HPDE6-E6E7 (cell line): ENCODE measurements at regions not wholly inside any gene's neighbourhood (a gene's known extent, or its start where the extent isn't known, plus 50 kb on each side); places are given as distances from the start of the nearest gene placed in this dataset.

ENCODE experiments used
- DNase-seq: peaks from one replicate; pipeline ENCODE4 v3.0.0; 2011; ENCODE audit warnings: missing footprints; ENCODE audit errors: extremely low spot score

- no peak for DNase-seq
Observed at GRCh38 chr5:2992806-2993205, 241.3 kb upstream of the IRX2 start.

DNA sequence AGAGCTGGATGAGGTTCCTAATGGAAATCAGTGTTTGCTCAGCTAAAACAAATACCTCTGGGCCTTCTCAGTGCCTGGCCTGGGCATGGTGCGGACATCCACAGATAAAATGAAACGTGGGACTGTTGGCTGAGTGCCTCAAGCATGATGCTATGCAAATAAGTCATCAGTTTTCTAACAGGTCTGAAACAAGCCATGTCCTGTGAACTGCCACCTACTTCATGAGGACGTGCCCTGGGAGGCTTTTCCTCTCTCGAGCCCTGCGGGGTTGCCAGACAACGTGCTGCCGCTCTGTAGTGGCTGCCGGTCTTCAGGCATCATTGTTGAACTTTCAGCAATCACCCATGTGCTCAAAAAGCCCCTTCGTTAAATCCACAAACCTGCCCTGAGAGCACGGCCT lies 240.4 kb upstream of the IRX2 start:
- DNase-seq, result no peak

- DNase-seq, result no peak
Observed at GRCh38 chr5:2989517-2989916, 238.0 kb upstream of the IRX2 start.

DNA sequence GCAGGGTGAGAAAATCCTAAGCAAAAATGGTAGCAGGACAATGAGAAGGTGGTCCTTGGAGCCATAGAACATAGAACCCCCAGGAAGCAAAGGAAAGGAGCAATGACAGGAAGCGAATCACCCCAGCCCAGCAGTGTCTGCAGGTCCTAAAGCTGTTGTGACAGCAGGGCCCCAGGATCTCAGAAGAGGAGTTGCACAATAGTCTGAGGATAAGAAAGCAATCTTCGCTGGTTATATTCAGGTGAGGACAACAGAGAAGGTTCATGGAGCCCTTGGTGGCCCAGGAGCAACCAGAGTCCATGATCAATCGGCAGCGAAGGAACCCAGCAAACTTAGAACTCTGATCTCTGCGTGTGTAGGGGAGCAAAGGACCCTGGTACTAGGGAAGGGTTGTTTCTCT lies 234.8 kb upstream of the IRX2 start:
- DNase-seq, result no peak

DNA sequence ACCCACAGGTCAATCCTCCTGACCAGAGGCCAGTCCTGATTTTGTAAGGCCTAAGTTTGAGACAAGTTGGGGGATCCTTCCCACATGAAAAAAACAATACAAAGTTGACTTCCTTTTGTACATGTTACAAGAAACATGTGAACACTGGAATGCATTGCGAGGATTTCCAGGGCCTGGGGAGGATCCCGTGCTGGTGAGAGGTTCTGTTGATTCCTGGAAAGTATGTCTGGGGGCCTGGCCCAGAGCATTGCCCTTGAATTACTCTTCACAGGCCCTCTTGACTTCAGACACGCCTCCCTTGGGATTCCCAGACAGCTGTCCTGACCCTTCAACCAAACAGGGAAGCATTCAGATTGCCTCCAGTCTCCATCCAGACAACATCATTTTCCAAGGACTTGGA lies 234.2 kb upstream of the IRX2 start:
- DNase-seq, result no peak

- no peak for DNase-seq
Observed at GRCh38 chr5:2983583-2984300, 232.3 kb upstream of the IRX2 start.

GRCh38 chr5:2981652-2982051 lies 230.2 kb upstream of the IRX2 start:
- no peak for DNase-seq

- no peak for DNase-seq
Observed at GRCh38 chr5:2981035-2981434, 229.6 kb upstream of the IRX2 start.

DNA sequence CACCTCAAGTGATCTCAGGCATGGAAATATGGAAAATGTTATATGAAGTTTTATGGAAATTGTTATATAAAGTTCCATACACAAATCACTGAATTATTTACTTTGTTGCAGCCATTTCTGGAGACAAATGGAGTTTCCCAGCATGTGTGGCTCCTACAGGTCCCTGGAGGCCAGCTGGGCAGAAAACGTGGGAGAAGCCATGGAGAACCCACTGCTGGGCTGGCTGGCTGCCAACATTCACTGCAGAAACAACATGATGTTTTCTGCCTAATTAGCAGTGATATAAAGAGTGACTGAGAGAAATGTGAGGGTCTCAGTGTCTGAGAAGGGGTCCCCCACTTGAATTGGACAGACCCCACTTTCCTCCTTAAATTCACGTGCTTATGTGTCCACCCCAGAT lies 208.8 kb upstream of the IRX2 start:
- DNase-seq, result no peak

DNA sequence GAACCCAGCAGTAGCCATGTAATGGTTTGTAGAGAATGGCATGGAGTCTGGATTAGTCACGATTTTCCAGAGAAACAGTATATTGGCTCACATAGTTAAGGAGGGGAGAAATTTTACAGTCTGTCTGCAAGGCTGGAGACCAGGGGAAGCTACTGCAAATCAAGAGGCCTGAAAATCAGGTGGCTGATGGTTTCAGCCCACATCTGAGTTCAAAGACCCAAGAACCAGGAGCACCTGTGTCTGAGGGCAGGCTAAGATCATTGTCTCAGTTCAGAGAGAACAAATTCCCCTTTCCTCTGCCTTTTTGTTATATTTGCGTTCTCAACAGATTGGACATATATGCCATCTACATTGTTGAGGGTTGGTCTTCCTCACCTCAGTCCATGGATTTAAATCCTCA lies 207.5 kb upstream of the IRX2 start:
- DNase-seq, result no peak

DNA sequence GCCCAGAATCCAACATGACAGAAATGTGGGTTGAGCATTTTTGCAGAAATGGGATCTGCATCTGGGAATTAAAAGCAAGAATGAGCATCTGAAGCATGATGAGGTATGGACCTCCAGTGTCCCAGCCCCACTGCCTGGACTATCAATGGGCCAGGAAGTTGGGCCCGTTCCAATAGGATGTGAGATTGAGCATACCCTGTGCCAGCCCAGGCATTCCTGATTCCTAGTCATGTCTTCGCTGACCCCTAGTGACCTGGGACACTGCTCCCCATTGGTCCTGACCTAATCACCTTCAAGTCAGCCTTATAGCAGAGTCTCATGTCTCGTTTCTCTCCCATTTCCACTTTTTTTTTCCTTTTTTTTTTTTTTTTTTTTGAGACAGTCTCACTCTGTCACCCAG lies 197.4 kb upstream of the IRX2 start:
- DNase-seq, result no peak

DNA sequence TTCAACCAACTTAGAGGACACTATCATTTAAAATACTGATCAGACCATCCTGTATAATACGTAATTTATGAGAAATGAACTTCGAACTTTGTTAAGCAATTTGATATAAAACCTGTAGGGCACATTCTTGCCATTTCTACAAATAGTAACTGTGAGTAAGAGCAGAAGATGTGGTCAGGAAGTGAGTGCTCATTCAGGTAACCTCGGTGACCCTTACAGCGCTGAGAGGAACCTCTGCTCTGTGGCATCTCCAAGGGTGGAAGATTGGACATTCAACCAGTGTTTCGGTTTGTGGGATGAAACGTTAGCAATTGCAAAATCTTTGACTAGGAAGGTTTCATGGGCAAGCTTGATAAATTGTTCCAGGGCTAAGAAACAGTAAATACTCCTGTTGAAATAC lies 194.8 kb upstream of the IRX2 start:
- no peak for DNase-seq

GRCh38 chr5:2936413-2936812 lies 184.9 kb upstream of the IRX2 start:
- DNase-seq, result no peak

GRCh38 chr5:2929779-2930178 lies 178.3 kb upstream of the IRX2 start:
- no peak for DNase-seq

GRCh38 chr5:2921651-2922050 lies 170.2 kb upstream of the IRX2 start:
- DNase-seq, result no peak

- DNase-seq, result no peak
Observed at GRCh38 chr5:2921176-2921575, 169.7 kb upstream of the IRX2 start.

DNA sequence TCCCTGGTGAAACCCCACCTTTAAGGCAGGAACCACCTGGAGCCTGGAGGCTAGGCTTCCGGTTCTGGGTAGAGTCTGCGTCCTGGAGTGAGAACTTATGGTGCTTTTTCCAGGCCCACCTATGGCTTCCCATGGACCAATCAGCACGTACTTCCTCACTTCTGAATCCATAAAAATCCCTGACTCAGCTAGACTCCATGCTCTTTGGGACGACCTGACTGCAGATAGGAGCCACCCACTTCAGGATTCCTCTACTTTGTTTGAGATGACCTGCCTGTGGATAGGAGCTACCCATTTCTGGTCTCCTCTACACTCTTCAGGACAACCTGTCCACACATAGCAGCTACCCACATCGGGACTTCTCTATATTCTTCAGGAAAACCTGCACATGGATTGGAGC lies 168.8 kb upstream of the IRX2 start:
- DNase-seq, result no peak

DNA sequence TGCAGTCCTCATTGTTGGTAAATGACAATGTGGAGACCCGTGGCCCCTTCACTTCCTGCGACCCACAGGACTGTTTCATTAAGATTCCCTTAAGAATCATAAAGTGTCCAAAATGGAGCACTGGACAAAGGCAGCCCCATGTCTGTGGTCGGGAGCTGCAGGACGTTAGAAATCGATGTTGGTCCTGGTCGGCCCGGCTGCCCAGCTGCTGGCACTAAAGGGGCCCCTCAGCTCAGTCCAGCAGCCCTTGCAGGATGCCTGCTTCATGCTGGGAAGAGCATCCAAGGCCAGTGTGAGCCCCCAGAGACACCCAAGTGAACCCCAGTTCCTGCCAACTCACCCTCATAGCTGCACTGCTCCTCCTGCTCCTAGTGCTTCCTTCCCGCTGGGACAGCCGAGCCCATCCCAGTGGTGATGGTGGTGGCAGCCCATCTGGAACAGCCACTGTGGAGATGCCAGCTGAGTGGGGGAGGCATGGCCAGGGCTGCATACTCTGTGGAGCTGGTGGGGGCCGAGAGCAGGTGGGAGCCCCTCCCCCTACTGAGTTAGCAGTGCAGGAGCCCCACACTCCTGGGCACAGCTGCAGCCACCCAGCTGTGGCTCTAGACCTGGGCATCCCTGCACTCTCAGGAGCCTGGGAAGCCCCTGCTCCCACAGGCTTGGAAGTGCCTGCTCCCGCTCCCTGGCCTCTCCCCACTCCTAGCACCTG lies 168.0 kb upstream of the IRX2 start:
- no peak for DNase-seq

GRCh38 chr5:2917524-2917923 lies 166.0 kb upstream of the IRX2 start:
- no peak for DNase-seq

GRCh38 chr5:2917093-2917492 lies 165.6 kb upstream of the IRX2 start:
- no peak for DNase-seq

- DNase-seq, result no peak
Observed at GRCh38 chr5:2916076-2916682, 164.7 kb upstream of the IRX2 start.

GRCh38 chr5:2914981-2915484 lies 163.6 kb upstream of the IRX2 start:
- DNase-seq, result no peak

DNA sequence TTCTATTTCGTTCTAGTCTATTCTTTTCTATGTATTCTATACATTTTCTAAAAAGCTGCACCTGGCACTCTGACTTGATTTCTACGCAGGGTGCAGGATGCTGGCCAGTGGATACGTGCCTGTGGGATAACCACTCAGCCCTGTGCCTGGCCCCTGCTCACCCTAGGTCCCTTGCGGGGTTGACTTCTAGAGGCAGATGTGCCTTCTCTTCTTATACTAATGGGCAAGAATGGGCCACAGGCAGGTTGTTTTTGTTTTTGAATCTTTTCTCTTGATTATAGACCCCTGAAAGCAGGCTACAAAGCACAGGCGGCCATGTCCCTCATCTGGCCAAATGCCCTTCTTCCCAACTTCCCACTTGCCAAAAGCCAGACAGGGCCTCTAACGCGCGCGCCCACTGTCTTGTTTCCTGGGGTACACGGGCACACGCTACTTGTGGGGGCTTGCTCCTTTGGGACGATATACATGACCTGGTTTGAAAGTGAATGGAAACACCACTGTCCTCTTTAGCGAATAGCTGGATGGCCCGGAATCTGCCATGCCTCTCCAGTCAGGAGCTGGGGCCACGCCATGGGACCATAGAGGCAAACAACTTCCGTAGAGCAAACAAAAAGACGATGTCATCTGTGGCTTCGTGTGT lies 162.7 kb upstream of the IRX2 start:
- DNase-seq, result no peak
